NCI-H2171 treated with DMSO at 0.1 percent for 48 hours (cell line): ENCODE measurements at regions not wholly inside any gene's neighbourhood (a gene's known extent, or its start where the extent isn't known, plus 50 kb on each side); places are given as distances from the start of the nearest gene placed in this dataset.
A peak's percentile ranks its signal among the peaks of the same experiment; 100 is the strongest.

Experiments
- DNase-seq: peaks from one replicate; lab custom pipeline; 2025; lab: John Stamatoyannopoulos, UW

DNA sequence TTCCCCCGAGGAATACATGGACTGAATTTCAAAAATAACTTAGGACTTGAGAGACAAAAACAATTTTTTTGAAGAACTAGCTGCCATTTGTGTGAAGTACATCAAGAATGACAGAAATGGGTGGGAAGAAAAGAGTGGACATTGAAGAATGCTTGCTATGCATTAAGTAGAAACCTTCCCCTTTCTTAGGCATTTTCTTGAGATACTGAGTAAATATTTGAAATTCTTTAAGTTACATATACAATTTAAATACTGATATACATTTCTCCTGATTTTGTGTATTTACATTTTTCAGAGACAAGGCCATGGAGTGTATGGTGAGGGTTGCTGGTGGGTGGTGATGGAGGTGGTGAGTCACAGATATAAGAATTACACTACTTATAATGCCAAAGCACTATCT lies 319.3 kb upstream of the ADAMTSL1 start:
- DNase-seq, result no peak

DNA sequence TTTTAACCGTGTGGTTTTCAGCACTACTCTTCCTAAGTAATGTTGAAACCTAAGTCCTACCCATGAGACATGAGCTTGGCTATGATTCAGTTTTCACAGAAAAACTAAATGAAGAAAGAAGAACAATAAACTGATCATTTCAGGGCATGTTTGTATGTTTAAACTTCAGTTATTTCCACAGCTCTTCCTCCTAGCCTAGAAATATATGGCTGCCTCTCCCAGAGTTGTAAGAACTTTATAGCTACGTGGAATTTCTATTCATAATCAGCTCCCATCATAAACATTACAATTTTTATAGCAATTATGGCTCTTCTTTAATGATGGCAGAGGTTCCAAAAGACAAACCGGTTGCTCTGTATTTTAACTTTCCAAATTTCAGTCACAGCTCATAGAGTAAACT lies 314.7 kb upstream of the ADAMTSL1 start:
- DNase-seq, result no peak

DNA sequence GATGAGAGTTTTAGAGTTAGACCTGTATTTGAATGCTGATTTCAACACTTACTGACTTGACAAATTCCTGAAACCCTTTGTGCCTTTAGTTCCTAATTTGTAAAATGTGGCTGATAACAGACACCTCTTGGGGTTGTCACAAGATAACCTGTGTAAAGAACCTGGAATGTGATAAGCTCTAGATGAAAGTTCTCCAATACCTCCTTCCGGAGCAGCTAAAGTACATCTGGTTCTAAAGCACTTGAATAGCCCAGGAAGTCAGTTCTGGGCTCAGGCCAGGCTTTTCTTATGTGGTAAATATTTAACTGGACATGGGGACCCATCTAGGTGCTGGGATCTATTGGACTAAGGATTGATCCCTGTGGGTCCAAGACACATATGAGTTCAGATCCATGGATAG lies 310.8 kb upstream of the ADAMTSL1 start:
- DNase-seq, result no peak

DNA sequence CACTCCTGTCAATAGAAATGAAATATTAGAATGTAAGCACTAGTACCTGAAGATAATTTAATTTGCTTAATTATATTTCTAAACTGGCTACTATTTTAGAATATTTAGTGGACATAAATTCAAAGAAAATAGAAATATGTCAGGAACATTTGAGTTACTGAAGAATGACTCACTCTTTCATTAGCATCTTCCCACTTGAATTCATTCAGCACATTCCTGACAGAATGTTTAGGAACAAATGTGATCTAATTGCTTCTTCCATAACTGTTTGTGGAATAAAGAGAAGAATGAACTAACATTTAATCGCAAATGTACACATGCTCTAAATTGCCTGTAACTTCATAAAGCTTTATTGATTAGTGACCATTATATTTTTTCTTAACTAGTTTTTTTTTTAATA lies 306.2 kb upstream of the ADAMTSL1 start:
- no peak for DNase-seq

DNA sequence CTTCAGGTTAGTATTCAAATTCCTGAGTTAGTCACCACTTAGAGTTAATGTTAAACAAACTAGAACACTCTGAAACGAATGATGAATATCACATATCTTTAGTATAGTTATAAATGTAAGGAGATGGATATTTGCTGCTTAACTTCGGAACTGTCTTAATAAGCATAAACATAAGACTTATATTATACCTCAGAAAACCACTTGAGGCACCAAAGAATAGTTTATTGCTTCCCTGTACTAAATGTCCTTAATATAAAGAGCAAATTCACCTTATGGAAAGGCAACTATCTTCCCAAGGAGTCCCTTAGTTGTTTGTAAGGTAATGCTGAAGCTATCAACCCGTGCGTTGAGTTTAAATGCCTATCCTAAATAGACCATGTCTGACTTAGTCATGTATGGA lies 300.0 kb upstream of the ADAMTSL1 start:
- no peak for DNase-seq

DNA sequence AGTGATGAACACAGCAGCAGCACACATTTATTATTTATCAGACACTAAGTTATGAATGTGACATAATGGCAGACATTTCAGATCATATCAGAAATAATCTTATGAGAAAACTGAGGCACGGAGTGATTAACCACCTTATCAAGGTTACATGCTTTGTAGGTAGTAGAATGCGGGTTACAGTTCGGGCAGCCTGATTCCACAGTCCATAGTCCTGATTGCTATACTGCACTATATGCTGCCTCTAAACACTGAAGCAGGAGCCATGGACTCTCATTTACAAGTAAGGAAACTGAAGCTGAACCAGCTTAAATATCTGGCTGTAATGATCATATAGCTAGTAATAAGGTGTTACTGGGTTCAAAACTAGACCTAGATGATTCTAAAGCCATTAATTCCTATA lies 291.3 kb upstream of the ADAMTSL1 start:
- no peak for DNase-seq

DNA sequence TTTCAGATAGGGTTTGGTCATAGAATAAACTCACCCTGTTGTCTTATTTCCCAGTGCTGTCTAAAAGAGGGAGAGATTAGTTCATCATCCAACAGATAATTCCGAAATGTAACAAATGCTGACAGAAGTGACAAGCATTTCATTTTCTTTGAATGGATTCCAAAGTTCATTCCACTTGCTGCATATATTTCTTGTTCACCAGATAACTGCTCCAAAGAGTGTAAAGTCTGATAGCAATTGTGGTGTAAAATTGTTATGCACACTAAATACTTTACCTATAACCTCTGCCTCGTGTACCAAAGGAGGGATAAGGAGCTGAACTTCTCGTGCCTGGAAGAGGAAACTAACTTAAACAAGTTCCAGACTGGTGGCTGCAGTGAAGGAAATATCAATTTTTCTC lies 290.0 kb upstream of the ADAMTSL1 start:
- DNase-seq, result no peak

DNA sequence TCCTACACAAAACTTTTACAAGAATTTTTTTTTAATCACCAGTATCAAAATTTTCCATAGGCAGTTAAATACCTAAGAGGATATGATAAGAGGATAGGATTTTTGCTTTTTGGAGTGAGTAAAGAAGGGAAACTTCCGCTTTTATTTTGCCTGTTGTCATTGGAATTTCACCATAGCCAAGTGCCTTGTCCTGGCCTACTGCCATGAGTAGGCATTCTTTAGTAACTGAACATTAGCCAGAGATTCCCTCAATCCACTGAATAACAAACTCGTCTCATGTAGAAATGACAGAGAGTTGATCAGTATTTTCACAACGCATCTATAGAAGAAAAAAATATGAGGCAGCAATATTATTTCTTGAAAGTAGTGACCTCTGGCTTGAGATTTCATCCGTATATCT lies 289.6 kb upstream of the ADAMTSL1 start:
- no peak for DNase-seq

DNA sequence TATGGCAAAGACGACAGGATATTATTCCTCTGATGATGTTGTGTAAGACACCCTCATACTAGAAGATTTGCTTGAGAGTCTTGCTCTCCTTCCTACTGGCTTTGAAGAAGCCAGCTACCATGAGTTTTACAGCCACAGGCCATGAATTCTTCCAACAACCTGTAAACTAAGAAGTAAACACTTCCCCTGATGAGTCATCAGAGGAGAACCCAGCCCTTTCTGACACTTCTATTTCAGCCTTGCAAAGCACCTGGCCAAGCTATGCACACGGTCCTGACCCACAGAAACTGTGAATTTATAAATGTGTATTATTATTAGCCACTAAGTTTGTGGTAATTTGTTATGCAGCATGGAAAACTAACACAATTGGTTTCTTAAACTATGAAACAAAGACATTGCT lies 288.8 kb upstream of the ADAMTSL1 start:
- no peak for DNase-seq

DNA sequence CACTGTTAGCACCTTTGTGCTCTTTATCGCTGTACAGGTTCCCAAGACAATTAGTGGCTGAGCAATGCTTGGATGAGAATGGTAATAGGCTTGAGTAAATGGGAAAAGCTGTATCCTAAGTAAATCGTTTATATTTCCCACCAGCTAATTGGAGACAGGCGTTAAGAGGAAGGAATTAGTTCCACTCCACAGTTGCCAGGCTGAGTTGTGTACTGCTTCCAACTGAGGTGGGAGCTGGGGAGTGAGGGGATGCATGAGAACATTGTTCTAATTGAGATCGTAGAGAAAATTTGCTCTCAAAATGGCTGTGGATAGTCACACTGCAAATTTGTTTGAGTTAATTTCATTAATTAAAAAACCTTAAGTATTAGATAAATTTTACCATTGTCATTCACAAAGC lies 285.0 kb upstream of the ADAMTSL1 start:
- no peak for DNase-seq

DNA sequence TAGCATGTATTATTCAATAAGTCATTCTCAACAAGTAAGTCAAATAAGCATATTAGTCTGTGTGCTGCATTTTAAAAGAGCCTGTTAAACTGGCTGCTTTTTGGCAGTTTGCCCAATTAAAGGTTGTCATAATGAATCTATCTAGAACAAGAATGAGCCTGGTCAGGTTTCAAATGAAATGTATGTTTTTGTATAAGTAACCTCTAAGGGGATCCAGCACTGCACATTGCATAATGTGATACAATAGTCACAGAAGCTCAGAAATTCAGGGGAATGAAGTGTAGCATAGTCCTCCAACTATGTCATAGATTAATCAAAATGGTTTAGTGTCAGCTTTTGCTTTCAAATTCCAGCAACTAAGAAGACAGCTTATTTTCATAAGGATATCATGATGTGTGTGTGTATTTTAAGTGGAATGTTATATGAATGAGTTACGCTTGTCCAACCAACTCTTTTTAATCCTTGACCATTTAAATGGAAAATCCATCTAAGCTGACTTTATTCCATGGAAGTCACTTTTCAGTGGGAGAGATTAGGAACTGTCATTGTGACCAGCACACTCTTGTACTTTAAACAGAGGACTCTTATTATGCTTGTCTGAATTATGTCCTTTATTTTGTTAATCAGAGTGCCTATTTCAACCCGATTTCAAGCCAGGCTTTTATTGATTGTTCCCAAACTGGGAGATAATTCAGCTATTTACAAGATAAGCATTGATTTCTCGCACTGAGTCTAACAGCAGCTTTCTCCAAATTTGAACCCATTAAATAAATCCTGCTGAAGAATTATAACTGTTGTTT lies 283.9 kb upstream of the ADAMTSL1 start:
- peak; percentile 8 for DNase-seq

DNA sequence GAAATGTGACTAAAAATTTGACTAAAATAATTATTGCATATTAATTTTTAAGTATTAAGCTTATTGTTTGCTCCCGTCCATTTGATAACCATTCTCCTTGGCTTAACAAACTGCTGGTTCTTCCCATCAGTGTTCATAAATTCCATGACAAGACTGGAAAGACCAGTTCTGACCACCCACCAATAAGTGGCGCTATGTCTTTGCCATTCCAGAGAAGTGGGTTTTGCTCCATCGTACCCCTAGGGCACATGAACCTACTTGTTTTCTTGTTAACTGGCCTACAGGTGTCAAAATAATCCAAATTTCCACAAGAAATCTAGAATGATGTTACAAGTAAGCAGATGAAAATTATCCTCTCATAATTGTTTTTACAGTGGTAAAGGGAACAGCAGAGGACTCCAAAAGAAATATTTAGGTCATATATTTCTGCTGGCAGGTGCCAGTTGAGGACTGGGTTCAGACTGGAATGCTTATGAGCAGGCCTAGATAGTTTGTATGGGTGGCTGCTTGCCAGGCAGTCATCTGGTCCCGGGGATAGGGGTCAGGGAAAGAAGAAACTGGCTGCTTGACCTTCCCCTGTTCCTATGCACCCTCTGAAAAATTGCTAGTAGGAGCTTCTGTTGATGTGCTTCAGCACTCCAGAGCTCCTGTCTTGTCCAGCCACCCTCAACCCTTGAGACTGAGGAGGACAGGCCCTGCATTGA lies 283.1 kb upstream of the ADAMTSL1 start:
- no peak for DNase-seq

DNA sequence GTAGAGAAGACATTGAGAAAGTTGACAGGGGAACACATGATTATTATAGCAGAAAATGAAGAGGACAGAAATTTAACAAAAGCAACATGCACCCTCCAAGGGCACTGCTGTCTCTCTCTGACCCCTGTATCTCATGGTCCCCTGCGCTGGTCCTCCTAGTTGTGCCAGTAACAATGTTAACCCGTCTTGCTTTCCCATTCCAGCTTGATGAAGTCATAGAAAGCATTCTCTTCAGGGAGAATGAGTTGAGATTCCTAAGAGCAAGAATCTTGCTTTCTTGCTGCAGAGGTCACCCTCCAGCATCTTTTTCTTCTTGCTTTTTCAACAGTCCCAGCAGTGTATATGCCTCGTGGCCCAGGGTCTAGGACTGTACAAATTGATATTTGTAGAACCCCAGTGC lies 279.6 kb upstream of the ADAMTSL1 start:
- DNase-seq, result no peak

DNA sequence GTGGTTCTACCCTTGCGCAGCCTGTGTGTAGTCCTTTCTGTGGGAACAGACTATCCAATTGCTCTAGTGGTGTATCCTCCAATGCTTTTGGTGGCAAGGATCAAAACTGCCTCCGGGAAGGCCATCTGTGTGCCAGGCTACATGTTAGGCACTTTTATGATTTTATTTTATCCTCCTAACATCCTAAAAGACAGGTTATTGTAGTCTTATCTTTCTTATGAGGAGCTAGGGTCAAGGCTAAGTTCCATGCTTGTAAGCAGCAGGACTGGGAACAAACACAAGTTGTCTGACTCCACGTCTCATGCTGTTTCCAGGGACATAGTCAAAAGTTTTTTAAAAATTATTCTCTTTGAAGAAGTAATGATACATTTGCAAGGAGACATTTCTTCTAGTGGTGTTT lies 278.7 kb upstream of the ADAMTSL1 start:
- no peak for DNase-seq

DNA sequence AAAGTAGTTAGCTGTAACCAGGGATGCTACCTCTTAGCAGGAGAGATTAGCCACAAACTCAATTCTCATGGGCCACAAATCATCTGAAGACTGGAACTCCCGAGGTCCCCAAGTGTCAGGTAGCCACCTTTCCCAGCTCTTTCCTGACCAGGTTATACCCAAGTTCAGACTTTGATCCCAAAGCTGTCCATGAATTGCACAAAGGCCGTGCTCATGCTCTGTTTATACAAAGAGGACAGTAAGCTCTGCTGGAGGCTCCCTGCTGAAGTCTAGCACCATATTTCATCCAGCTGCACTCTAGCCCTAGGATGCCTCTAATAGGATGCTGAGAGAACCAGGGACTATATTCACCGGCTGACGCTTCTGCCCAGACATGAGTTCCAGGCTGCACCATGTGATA lies 271.0 kb upstream of the ADAMTSL1 start:
- DNase-seq, result no peak

DNA sequence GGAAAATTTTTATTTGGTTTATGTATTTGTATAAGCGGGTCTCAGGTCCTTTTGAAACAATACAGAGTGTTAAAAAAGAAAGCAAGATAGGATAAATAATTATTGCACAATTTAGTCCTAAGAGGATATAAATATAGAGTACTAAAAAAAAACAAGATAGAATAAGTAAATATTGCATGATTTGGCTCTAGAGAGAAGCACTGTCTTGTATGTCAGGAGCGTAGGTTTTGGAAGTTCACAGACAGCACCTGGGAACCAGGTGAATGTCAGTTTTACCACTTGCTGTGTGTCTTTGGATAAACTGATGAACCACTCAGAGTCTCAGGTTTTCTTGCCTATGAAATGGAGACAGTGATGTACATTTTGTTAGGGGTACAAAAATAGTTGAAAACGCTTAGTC lies 266.2 kb upstream of the ADAMTSL1 start:
- DNase-seq, result no peak

DNA sequence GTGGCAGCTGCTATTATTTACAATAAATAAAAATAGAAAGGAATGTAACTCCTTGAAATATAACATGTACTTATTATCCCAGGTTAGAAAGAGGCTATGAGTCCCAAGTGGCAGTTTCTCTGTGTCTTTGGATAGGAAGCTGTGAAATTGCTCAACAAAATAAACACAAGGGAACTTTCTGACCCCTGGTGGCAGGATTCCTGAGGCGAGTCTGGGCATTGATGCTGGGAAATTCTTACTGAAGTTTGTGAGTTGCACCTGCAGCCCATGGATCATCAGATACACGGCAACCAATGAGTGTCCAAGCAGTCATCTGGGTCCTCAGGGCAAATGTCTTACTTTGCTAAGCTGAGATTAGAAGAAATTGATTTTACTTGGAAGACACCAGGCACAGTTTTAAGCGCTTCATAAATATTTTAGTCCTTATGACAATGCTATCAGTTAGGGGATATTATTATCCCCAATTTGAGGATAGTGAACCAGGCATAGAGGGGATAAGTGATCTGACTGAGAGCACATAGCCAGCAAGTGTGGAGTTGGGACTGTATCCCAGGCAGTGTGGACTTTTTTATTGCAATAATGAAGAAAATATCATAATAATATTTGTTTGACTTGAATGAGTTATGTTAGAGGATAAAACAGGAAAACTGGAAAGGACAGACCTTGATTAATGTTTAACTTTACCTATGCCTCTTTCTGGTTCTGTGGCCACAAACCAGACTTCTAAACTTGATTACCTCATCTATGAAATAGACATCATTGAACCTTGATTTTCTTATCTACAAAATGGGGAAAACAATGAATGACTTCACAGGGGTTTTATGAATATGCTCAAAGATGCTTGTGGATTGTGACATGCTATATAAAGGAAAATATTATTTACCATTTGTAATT lies 265.5 kb upstream of the ADAMTSL1 start:
- peak; percentile 10 for DNase-seq

DNA sequence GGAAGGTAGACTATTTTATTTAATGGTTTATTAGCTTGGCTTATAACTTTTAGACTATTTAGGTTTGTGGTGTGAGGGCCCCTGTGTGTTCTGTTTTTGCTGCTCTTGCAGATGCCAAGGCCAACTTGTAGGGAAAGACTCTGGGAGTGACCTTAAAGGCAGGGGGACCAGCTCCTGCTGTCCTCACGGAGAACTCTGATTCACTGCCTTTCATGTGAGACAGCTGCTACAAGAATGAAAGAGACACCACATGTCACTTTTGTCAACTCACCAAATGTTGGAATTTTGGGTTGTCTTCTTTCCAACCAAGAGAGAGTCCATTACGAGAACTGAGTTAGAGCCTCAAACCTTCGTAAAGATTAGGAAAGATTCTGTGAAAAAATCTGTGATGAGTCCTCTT lies 258.3 kb upstream of the ADAMTSL1 start:
- DNase-seq, result no peak

DNA sequence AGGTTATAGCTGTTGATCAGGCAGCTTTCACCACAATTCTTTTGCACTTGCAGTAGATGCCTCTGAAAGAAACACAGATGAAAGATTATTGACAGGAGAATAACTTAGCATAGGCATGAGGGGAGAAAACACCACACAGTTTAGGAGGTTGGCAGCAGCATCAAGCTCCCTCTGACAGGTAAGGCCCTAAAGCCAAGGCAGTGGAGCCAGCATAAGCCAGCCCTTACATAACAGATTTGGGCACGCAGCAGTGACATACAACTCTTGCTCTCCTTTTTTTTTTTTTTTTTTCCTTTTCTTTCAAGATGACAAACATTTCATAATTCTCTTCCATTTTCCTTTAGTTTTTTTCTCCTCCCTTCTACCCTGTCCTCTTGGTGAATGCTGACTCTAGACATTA lies 257.6 kb upstream of the ADAMTSL1 start:
- no peak for DNase-seq

DNA sequence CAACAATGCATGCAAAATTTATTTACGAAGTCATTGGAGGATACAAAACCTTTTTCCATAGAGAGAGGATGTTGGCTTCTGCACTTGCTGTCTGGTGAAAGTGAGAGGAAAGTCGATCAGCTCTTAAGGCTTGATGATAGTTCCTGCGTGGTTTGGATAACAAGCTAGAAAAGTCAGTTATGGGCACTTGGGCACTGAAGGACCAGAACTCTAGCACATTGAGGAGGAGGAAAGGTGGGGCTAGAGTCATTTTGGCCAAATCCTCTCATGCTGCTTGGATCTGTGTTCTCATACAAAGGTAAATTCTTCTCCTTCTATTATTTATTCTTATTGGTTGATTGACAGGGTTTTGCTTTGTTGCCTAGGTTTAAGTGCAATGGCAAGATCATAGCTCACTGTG lies 245.9 kb upstream of the ADAMTSL1 start:
- DNase-seq, result no peak

DNA sequence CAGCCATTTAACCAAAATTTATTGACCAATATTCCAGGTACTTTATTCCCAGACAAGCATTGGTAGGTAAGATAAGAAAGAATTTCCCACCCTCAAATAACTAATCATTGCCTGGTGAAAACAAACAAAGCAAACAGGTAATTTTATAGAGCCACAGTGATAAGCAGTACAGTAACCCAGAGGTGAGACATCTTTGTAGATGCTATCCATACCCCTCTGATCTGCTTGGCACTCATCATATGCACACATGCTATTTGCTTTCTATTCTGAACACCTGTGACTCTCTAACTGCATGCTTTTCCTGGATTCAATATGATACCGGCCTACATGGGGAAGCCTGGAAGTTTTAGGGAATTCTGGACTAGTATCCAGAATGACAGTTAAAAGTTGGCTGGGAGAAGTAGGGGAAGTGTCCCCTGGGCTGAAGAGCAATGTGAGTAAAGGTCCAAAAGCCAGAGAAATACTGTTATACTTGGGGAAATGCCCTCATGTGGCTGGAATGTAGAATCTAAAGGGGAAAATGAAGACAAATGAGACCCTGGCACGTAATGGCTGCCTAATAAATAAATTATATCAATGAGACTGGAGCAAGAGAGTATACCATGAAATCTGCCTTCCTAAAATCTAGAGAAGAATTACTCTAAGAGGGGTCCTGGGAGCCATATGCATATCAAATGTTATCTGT lies 243.8 kb upstream of the ADAMTSL1 start:
- no peak for DNase-seq

DNA sequence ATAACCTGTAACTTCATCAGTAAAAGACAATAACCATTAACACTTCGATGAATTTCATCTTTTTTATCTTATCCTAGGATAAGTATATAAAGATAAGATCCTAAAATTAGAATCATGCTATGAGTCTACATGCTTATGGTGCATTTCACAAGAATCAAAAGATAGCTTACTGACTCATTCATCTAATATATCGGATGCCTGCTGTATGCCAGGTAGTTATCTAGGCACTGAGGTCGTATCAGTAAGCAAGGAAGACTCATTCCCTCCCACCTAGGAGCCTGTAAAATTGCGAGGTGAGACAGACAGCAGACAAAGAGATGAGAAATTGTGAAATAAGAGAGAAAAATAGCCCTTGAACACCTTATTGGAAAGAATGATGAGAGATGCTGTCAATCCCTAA lies 240.6 kb upstream of the ADAMTSL1 start:
- DNase-seq, result no peak
